ENCODE measurements at regions not wholly inside any gene's neighbourhood (a gene's known extent, or its start where the extent isn't known, plus 50 kb on each side); places are given as distances from the start of the nearest gene placed in this dataset.

GRCh38 chr4:111174331-111174730, 551.5 kb upstream of the PITX2 start:
- Histone ChIP-seq H3K79me1 (ENCODE audit: low read depth, low read length) (no peaks in the 10 kb centered on the region), H3K36me3 (ENCODE audit: control insufficient read depth in 2 of 4, insufficient read depth in 4 of 4, low read length in 3 of 4) (no peaks in the 10 kb centered on the region), H3K23ac (ENCODE audit: insufficient read length) (no peak overlapping the region), H3K4me2 (ENCODE audit: insufficient read depth in 1 of 2, low read depth in 2 of 2, low read length in 2 of 2) (no peak overlapping the region), H3K23me2 (ENCODE audit: low read depth, low read length) (no peaks in the 10 kb centered on the region), H2BK5ac (ENCODE audit: low read depth, low read length) (no peak overlapping the region), H3K4me3 (ENCODE audit: extremely low read depth in 1 of 4, insufficient read depth in 2 of 4, low read depth in 3 of 4, low read length in 4 of 4) (no peak overlapping the region), H3K56ac (replicated peaks; ENCODE audit: insufficient read length, low read depth, low read length) (no peak overlapping the region), H2BK12ac (ENCODE audit: low read depth, low read length) (no peak overlapping the region), H2BK20ac (ENCODE audit: low read length) (no peak overlapping the region), H4K20me1 (replicated peaks in 1 of 2; ENCODE audit: control insufficient read depth in 1 of 2, insufficient read depth in 2 of 2, low read length in 2 of 2) (no peaks in the 10 kb centered on the region), H3K9me3 (ENCODE audit: insufficient read depth in 2 of 2, low read depth in 1 of 2, low read length in 1 of 2) (no peaks in the 10 kb centered on the region), H2BK120ac (replicated peaks; ENCODE audit: low read depth, low read length) (no peak overlapping the region), H3K79me2 (ENCODE audit: control insufficient read depth in 1 of 2, insufficient read depth in 2 of 2, low read length in 2 of 2) (no peaks in the 10 kb centered on the region), H3K27me3 (replicated peaks in 1 of 4; ENCODE audit: control insufficient read depth in 3 of 4, extremely low read depth in 1 of 4, insufficient read depth in 3 of 4, low read length in 3 of 4) (no peaks in the 10 kb centered on the region), H3K9ac (replicated peaks in 1 of 4; ENCODE audit: extremely low read depth in 1 of 4, low read depth in 3 of 4, low read length in 3 of 4) (no peak overlapping the region), H2AK5ac (ENCODE audit: low read depth, low read length) (no peak overlapping the region), H2AFZ (ENCODE audit: low read length) (no peak overlapping the region), H4K91ac (replicated peaks; ENCODE audit: insufficient read length, low read length) (no peak overlapping the region), H2BK15ac (ENCODE audit: low read length) (no peak overlapping the region), H4K5ac (ENCODE audit: insufficient read length, low read depth, low read length) (no peak overlapping the region), H3K18ac (ENCODE audit: extremely low read depth, low read length) (no peak overlapping the region), H3K27ac (ENCODE audit: low read depth, low read length) (no peak overlapping the region), H4K8ac (ENCODE audit: extremely low read depth, insufficient read depth, low read length) (no peak overlapping the region), H3K4ac (replicated peaks; ENCODE audit: insufficient read length, low read depth, low read length) (no peak overlapping the region), H3K14ac (ENCODE audit: insufficient read length) (no peak overlapping the region), H3K4me1 (replicated peaks in 1 of 4; ENCODE audit: control insufficient read depth in 3 of 4, insufficient read depth in 4 of 4, low read length in 3 of 4) (no peaks in the 10 kb centered on the region)
- no peak for DNase-seq (ENCODE audit: low read depth in 1 of 2, low spot score in 2 of 2)
- CTCF ChIA-PET (ENCODE audit: partially characterized antibody), result interaction anchor here (0.6 kb wide), 1 partner anchor 159 kb away, joined by 3 read pairs; no protein-coding TSS in a partner anchor
- POLR2A ChIA-PET (ENCODE audit: partially characterized antibody), result no interaction called here
- no peak for FAIRE-seq
- TF ChIP-seq CHD7 (IDR thresholded peaks at IDR 0.05; ENCODE audit: insufficient replicate concordance, low read length), result no peak
- TF ChIP-seq CBX5 (IDR thresholded peaks at IDR 0.05; ENCODE audit: low read depth, low read length), result no peak
